ENCODE measurements at regions not wholly inside any gene's neighbourhood (a gene's known extent, or its start where the extent isn't known, plus 50 kb on each side); places are given as distances from the start of the nearest gene placed in this dataset.

- no peak for TF ChIP-seq CTCF (IDR thresholded peaks at IDR 0.05)
- no peak for TF ChIP-seq EZH2 (IDR thresholded peaks at IDR 0.05; ENCODE audit: borderline replicate concordance, insufficient read depth, low read depth, low read length, poor library complexity, severe bottlenecking)
Observed at GRCh38 chr17:83146347-83146746, 66.9 kb downstream of the METRNL start.

Data from B cell (primary cell).